Right lobe of liver (tissue), 4 donors: ENCODE measurements at regions not wholly inside any gene's neighbourhood (a gene's known extent, or its start where the extent isn't known, plus 50 kb on each side); places are given as distances from the start of the nearest gene placed in this dataset.

Experiments
- CTCF ChIP-seq, 4 donors: fragments of 200-600 bp in 3 of 4; fragments of 450-650 bp in 1 of 4; IDR thresholded peaks; one replicate each; pipeline versions ENCODE4 v1.5.1 to v1.8.0; 2016 to 2022; ENCODE audit warnings: antibody characterized with exemption in 4 of 4, mild to moderate bottlenecking in 2 of 4
- POLR2A ChIP-seq: fragments of 450-650 bp; IDR thresholded peaks from one replicate; pipeline ENCODE4 v1.6.1; 2017; ENCODE audit warnings: antibody characterized with exemption, mild to moderate bottlenecking
- donor health status: DM: no; HTN: no; CAD: no.
- donor health status: DM: no; HTN: no; CAD: no.
- donor health status: DM: no; HTN: yes; CAD: no.

GRCh38 chr1:2930913-2931723 lies 90.1 kb upstream of the ACTRT2 start:
- TF ChIP-seq CTCF (IDR thresholded peaks at IDR 0.05) (no peak), POLR2A (no peak)
